Mesenchymal stem cell (in vitro differentiated cells and primary cell): ENCODE measurements at regions not wholly inside any gene's neighbourhood (a gene's known extent, or its start where the extent isn't known, plus 50 kb on each side); places are given as distances from the start of the nearest gene placed in this dataset.
A peak's percentile ranks its signal among the peaks of the same experiment; 100 is the strongest.

Experiments used
- DNase-seq: peaks from one replicate; pipeline ENCODE4 v3.0.0-alpha.2; 2013
- H2AFZ ChIP-seq: one replicate; pipeline ENCODE4 v1.6.1; 2013; ENCODE audit warnings: low read depth, mild to moderate bottlenecking, control low read depth, inconsistent platforms, low read length, moderate library complexity
- H2AK5ac ChIP-seq: 2 replicates; pipeline ENCODE4 v1.6.1; 2013; ENCODE audit warnings: low read length, moderate library complexity, mild to moderate bottlenecking, inconsistent platforms; ENCODE audit not compliant: severe bottlenecking
- H2BK120ac ChIP-seq: one replicate; pipeline ENCODE4 v1.6.1; 2013; ENCODE audit warnings: low read depth, mild to moderate bottlenecking, inconsistent platforms, low read length, moderate library complexity
- H2BK12ac ChIP-seq, 2 experiments: one replicate each; pipeline ENCODE4 v1.6.1; 2013; ENCODE audit warnings: inconsistent platforms in 2 of 2, low read length in 2 of 2, mild to moderate bottlenecking in 2 of 2, moderate library complexity in 2 of 2, control low read depth in 1 of 2
- H2BK15ac ChIP-seq: one replicate; pipeline ENCODE4 v1.6.1; 2013; ENCODE audit warnings: mild to moderate bottlenecking, low read depth, inconsistent platforms; ENCODE audit not compliant: poor library complexity, severe bottlenecking
- H2BK5ac ChIP-seq: 2 replicates; pipeline ENCODE4 v1.6.1; 2013; ENCODE audit warnings: low read depth, mild to moderate bottlenecking, low read length, control low read depth, inconsistent platforms; ENCODE audit not compliant: poor library complexity, severe bottlenecking
- H3K14ac ChIP-seq, 2 experiments: one replicate each; pipeline ENCODE4 v1.6.1; 2013; ENCODE audit warnings: inconsistent platforms in 2 of 2, low read length in 2 of 2, control low read depth in 1 of 2, mild to moderate bottlenecking in 1 of 2, moderate library complexity in 1 of 2
- H3K18ac ChIP-seq, 2 experiments: one replicate each; pipeline ENCODE4 v1.6.1; 2013; ENCODE audit warnings: inconsistent platforms in 2 of 2, low read length in 2 of 2, control low read depth in 1 of 2, low read depth in 1 of 2, mild to moderate bottlenecking in 1 of 2
- H3K23ac ChIP-seq, 2 experiments: one replicate each; pipeline ENCODE4 v1.6.1; 2013; ENCODE audit warnings: inconsistent platforms in 2 of 2, low read length in 2 of 2, mild to moderate bottlenecking in 2 of 2, moderate library complexity in 2 of 2, control low read depth in 1 of 2
- H3K27ac ChIP-seq: 2 replicates; pipeline ENCODE4 v1.5.1; 2013; ENCODE audit warnings: mild to moderate bottlenecking, moderate library complexity, low read length, control low read depth, inconsistent platforms; ENCODE audit not compliant: poor library complexity, severe bottlenecking
- H3K27me3 ChIP-seq, 2 experiments: 2 replicates each; pipeline versions ENCODE4 v1.6.1 to v1.7.0; 2013; ENCODE audit warnings: low read length in 2 of 2, mild to moderate bottlenecking in 2 of 2, moderate library complexity in 2 of 2, control low read depth in 1 of 2, inconsistent platforms in 1 of 2; ENCODE audit not compliant: control insufficient read depth in 1 of 2, insufficient read depth in 1 of 2
- H3K36me3 ChIP-seq, 2 experiments: 2 replicates each; pipeline versions ENCODE4 v1.6.1 to v1.7.0; 2013; ENCODE audit warnings: low read length in 2 of 2, control low read depth in 1 of 2, inconsistent platforms in 1 of 2, low read depth in 1 of 2, mild to moderate bottlenecking in 1 of 2; ENCODE audit not compliant: insufficient read depth in 2 of 2, control insufficient read depth in 1 of 2
- H3K4ac ChIP-seq, 2 experiments: one replicate each; pipeline ENCODE4 v1.6.1; 2013; ENCODE audit warnings: inconsistent platforms in 2 of 2, low read length in 2 of 2, mild to moderate bottlenecking in 2 of 2, moderate library complexity in 2 of 2, control low read depth in 1 of 2, low read depth in 1 of 2
- H3K4me1 ChIP-seq: 2 replicates; pipeline ENCODE4 v1.6.1; 2013; ENCODE audit warnings: low read depth, low read length, control low read depth; ENCODE audit not compliant: control insufficient read depth, insufficient read depth
- H3K4me2 ChIP-seq: 2 replicates; pipeline ENCODE4 v1.6.1; 2013; ENCODE audit warnings: low read length, mild to moderate bottlenecking, inconsistent platforms; ENCODE audit not compliant: poor library complexity, severe bottlenecking
- H3K4me3 ChIP-seq, 2 experiments: 2 replicates each; pipeline versions ENCODE4 v1.5.1 to v1.7.0; 2013; ENCODE audit warnings: low read length in 2 of 2, mild to moderate bottlenecking in 2 of 2, control low read depth in 1 of 2, low read depth in 1 of 2; ENCODE audit not compliant: insufficient read depth in 1 of 2
- H3K79me1 ChIP-seq: replicated peaks from 2 replicates; pipeline ENCODE4 v1.6.1; 2013; ENCODE audit warnings: mild to moderate bottlenecking, control low read depth, low read length, inconsistent platforms; ENCODE audit not compliant: poor library complexity, severe bottlenecking
- H3K9ac ChIP-seq: 2 replicates; pipeline ENCODE4 v1.7.0; 2013; ENCODE audit warnings: mild to moderate bottlenecking, low read length, moderate library complexity
- H3K9me3 ChIP-seq: 2 replicates; pipeline ENCODE4 v1.7.0; 2013; ENCODE audit warnings: mild to moderate bottlenecking, low read length; ENCODE audit not compliant: control insufficient read depth
- H4K8ac ChIP-seq: one replicate; pipeline ENCODE4 v1.6.1; 2013; ENCODE audit warnings: inconsistent platforms, mild to moderate bottlenecking, low read length, moderate library complexity
- H4K91ac ChIP-seq: one replicate; pipeline ENCODE4 v1.6.1; 2013; ENCODE audit warnings: mild to moderate bottlenecking, low read length, inconsistent platforms
- WGBS: methylation state at CpG from one replicate; pipeline ENCODE4 v1.1.7; 2013; ENCODE audit warnings: mixed read lengths; 5-methylcytosine and 5-hydroxymethylcytosine counted together

GRCh38 chr3:139235192-139235591, 108.6 kb upstream of the MRPS22 start:
- H2BK15ac ChIP-seq, result no peak overlapping the region
- 18% methylated on average over 1 of the region's 1 CpG for WGBS
- H2BK5ac ChIP-seq, result no peak overlapping the region
- no peak overlapping the region for H3K4ac ChIP-seq
- no peak overlapping the region for H2BK12ac ChIP-seq
- H2AFZ ChIP-seq, result no peak overlapping the region
- H3K23ac ChIP-seq, result no peak overlapping the region
- H3K9me3 ChIP-seq, result no peaks in the 10 kb centered on the region
- H3K9ac ChIP-seq, result no peak overlapping the region
- H3K4me1 ChIP-seq, result no peaks in the 10 kb centered on the region
- no peak overlapping the region for H3K14ac ChIP-seq
- no peaks in the 10 kb centered on the region for H3K36me3 ChIP-seq
- H3K27ac ChIP-seq, result no peak overlapping the region
- no peak overlapping the region for H4K91ac ChIP-seq
- H3K79me1 ChIP-seq, result no peaks in the 10 kb centered on the region
- no peak overlapping the region for H2BK120ac ChIP-seq
- H4K8ac ChIP-seq, result no peak overlapping the region
- peaks cover 0 to 19% of the 10 kb centered on the region in 2 experiments for H3K27me3 ChIP-seq
- no peak overlapping the region for H3K4me2 ChIP-seq
- H3K18ac ChIP-seq, result no peak overlapping the region
- H3K4me3 ChIP-seq, result no peak overlapping the region
- no peak for DNase-seq
- H2AK5ac ChIP-seq, result no peak overlapping the region

- Histone ChIP-seq H4K91ac (no peak overlapping the region), H3K27ac (no peak overlapping the region), H3K14ac (no peak overlapping the region), H2BK12ac (no peak overlapping the region), H3K4ac (no peak overlapping the region), H2AFZ (no peak overlapping the region), H3K36me3 (no peaks in the 10 kb centered on the region), H2AK5ac (no peak overlapping the region), H3K79me1 (no peaks in the 10 kb centered on the region), H4K8ac (no peak overlapping the region), H3K9me3 (no peaks in the 10 kb centered on the region), H3K18ac (no peak overlapping the region), H3K27me3 (peaks cover 0 to 20% of the 10 kb centered on the region in 2 experiments), H2BK15ac (no peak overlapping the region), H3K4me3 (no peak overlapping the region), H2BK5ac (no peak overlapping the region), H3K4me2 (no peak overlapping the region), H3K23ac (no peak overlapping the region), H3K9ac (no peak overlapping the region), H2BK120ac (no peak overlapping the region), H3K4me1 (no peaks in the 10 kb centered on the region)
- DNase-seq, result no peak
- WGBS, result no CpG with 5 or more reads among the region's 3 CpGs
These were observed 107.5 kb upstream of the MRPS22 start for GRCh38 chr3:139236336-139236735.

GRCh38 chr3:139238281-139239030, 105.4 kb upstream of the MRPS22 start:
- no peak overlapping the region for H3K14ac ChIP-seq
- H2AFZ ChIP-seq, result no peak overlapping the region
- no peak overlapping the region for H3K18ac ChIP-seq
- H3K9ac ChIP-seq, result no peak overlapping the region
- peak overlapping the region; percentile 39 for H2BK15ac ChIP-seq
- H4K8ac ChIP-seq, result no peak overlapping the region
- no peak overlapping the region for H2AK5ac ChIP-seq
- no peak overlapping the region for H3K4me3 ChIP-seq
- H2BK120ac ChIP-seq, result no peak overlapping the region
- H3K4me2 ChIP-seq, result no peak overlapping the region
- H3K36me3 ChIP-seq, result no peaks in the 10 kb centered on the region
- 69% methylated on average over 9 of the region's 12 CpGs for WGBS
- H3K9me3 ChIP-seq, result no peaks in the 10 kb centered on the region
- peaks cover 0 to 24% of the 10 kb centered on the region in 2 experiments for H3K27me3 ChIP-seq
- H2BK12ac ChIP-seq, result no peak overlapping the region
- no peak overlapping the region for H3K27ac ChIP-seq
- H3K4me1 ChIP-seq, result no peaks in the 10 kb centered on the region
- no peak overlapping the region for H3K4ac ChIP-seq
- no peak overlapping the region for H3K23ac ChIP-seq
- H2BK5ac ChIP-seq, result no peak overlapping the region
- no peak overlapping the region for H4K91ac ChIP-seq
- DNase-seq, result no peak
- no peaks in the 10 kb centered on the region for H3K79me1 ChIP-seq

GRCh38 chr3:139239550-139239949, 104.3 kb upstream of the MRPS22 start:
- Histone ChIP-seq H2AFZ (no peak overlapping the region), H3K9me3 (no peaks in the 10 kb centered on the region), H3K27me3 (peaks cover 0 to 24% of the 10 kb centered on the region in 2 experiments), H3K4me3 (no peak overlapping the region), H2BK15ac (no peak overlapping the region), H3K18ac (no peak overlapping the region), H4K8ac (no peak overlapping the region), H2BK12ac (no peak overlapping the region), H3K27ac (no peak overlapping the region), H2AK5ac (no peak overlapping the region), H3K9ac (no peak overlapping the region), H3K36me3 (no peaks in the 10 kb centered on the region), H3K4me2 (no peak overlapping the region), H3K4me1 (no peaks in the 10 kb centered on the region), H4K91ac (no peak overlapping the region), H2BK120ac (no peak overlapping the region), H2BK5ac (no peak overlapping the region), H3K4ac (no peak overlapping the region), H3K79me1 (no peaks in the 10 kb centered on the region), H3K14ac (no peak overlapping the region), H3K23ac (no peak overlapping the region)
- no peak for DNase-seq
